HG03108 (cell line): ENCODE measurements at regions not wholly inside any gene's neighbourhood (a gene's known extent, or its start where the extent isn't known, plus 50 kb on each side); places are given as distances from the start of the nearest gene placed in this dataset.
"Not testable (repeated sequence)": the region's sequence is repeated elsewhere in the genome, so short reads cannot be mapped to it uniquely, and the experiment has no call there.

Experiments used
- ATAC-seq: cut with Tn5 transposase; IDR thresholded peaks from one replicate; pipeline ENCODE4 v1.9.1; 2021; ENCODE audit warnings: moderate library complexity; ENCODE audit not compliant: unreplicated experiment

- no peak for ATAC-seq
These were observed 164.8 kb downstream of the PPIAL4G start for GRCh38 chr1:148318123-148318903.

- ATAC-seq = no peak
These were observed 165.4 kb upstream of the NBPF11 start for GRCh38 chr1:148317288-148317985.

- peak; percentile 68 for ATAC-seq
These were observed 163.2 kb upstream of the NBPF11 start for GRCh38 chr1:148315071-148315811.

- ATAC-seq = no peak
These were observed 158.7 kb upstream of the NBPF11 start for GRCh38 chr1:148310807-148311206.

GRCh38 chr1:148309940-148310500, 157.9 kb upstream of the NBPF11 start:
- ATAC-seq = no peak

GRCh38 chr1:148308832-148309458, 156.9 kb upstream of the NBPF11 start:
- no peak for ATAC-seq

GRCh38 chr1:148307583-148308185, 155.6 kb upstream of the NBPF11 start:
- ATAC-seq = no peak

- ATAC-seq = not testable (repeated sequence)
These were observed 152.9 kb upstream of the NBPF11 start for GRCh38 chr1:148304935-148305334.

GRCh38 chr1:148302586-148303364, 150.7 kb upstream of the NBPF11 start:
- ATAC-seq = not testable (repeated sequence)

GRCh38 chr1:148297852-148298251, 145.8 kb upstream of the NBPF11 start:
- not testable (repeated sequence) for ATAC-seq

- no peak for ATAC-seq
These were observed 144.4 kb upstream of the NBPF11 start for GRCh38 chr1:148296511-148296910.

GRCh38 chr1:148294116-148294807, 142.2 kb upstream of the NBPF11 start:
- ATAC-seq = no peak

GRCh38 chr1:148293651-148294050, 141.6 kb upstream of the NBPF11 start:
- ATAC-seq = no peak

GRCh38 chr1:148292915-148293314, 140.8 kb upstream of the NBPF11 start:
- ATAC-seq = no peak

GRCh38 chr1:148290881-148291280, 138.8 kb upstream of the NBPF11 start:
- ATAC-seq = no peak

GRCh38 chr1:148289647-148290046, 137.6 kb upstream of the NBPF11 start:
- no peak for ATAC-seq

GRCh38 chr1:148285946-148286345, 133.9 kb upstream of the NBPF11 start:
- not testable (repeated sequence) for ATAC-seq

GRCh38 chr1:148280831-148281572, 128.9 kb upstream of the NBPF11 start:
- ATAC-seq = peak; percentile 66
